ENCODE measurements at regions not wholly inside any gene's neighbourhood (a gene's known extent, or its start where the extent isn't known, plus 50 kb on each side); places are given as distances from the start of the nearest gene placed in this dataset.

DNA sequence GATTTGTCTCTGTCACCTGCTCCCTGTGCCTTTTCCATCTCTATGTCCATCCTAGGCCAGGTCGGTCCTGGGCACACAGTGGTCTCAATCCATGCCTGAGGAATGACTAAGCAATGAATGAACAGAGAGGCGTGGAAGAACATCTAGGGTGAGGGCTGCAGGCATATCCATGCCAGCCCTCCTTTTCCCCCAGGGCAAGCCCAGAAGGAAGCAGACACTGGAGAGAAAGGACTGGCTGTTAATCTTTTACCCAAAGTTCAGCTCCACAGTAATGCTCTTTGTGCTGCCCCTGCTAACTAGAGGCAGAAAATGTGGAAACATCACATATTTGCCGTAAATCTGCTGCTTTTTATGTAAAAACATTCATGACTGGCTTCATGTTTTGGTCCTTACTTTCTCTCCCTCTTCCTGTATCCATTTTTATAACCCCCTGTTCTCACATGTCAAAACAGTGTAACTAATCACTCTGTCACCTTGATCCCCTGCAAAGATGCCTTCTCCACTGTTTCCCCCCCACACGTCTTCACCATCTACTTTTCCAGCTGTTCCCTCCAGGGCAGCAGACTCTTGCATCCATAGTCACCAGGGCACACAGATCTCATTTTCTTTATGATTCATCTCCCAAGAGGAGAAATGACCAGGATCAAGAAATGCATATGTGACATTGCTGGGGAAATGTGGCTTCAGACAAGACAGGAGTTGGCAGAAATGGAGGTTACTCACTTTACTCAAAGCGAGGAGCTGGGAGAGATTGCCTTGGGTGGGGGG is 166.4 kb upstream of the PROX1 start:
- DNase-seq: no peak

DNA sequence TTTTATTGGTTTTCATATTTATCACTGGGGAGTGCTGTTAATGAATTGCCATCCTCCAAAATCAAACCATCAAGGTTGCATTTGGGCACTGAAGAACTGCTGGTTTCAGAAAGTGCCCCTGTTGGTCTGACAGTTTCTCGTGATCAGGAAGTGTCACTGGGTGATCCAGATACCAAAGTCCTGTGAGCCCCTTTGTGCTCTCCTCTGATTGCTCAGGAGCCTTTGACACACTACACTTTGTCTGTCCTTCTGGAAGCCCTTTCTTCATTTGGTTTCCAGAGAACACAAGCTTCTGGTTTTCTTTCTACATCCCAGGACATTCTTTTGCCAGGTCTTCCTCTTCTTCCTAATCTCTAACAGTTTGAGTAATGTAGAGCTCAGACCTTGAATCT is 165.8 kb upstream of the PROX1 start:
- no peak for DNase-seq

DNA sequence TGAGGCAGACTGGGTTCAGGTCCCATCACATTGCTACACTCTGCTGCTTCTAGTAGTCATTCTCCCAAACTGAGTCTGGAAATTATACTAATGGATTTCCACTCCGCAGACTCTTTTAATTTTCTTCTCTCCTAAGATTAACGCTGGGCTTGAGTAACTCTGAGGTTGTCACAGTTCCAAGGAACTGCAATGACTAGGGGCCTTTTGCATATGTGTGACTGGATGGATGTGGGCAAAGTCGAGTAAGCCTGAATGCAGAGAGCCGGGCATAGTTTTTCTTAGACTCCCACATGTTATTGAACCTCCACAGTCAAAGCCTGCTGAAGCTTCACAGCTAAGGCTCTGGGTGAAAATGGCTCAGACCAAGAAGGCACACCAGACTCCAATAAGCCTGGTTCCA is 160.9 kb upstream of the PROX1 start:
- DNase-seq: no peak

DNA sequence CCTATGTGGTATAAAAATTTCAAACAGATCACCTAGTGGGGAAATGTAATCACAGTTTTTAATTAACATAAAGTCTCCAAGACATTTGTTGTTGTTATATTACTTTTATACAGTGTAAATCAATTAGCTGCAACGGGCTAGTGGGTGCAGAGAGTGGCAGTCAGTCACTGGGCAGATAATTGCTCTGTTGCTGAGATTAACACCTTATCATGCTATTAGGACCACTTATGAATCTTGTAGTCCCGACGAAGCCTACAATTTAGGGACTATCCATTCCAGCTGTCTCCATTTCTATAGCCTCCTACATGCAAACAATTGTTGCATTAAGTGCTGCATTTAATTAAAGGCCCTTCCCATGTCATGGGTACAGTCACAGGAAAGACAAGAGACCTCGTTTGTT is 158.9 kb upstream of the PROX1 start:
- DNase-seq: no peak

DNA sequence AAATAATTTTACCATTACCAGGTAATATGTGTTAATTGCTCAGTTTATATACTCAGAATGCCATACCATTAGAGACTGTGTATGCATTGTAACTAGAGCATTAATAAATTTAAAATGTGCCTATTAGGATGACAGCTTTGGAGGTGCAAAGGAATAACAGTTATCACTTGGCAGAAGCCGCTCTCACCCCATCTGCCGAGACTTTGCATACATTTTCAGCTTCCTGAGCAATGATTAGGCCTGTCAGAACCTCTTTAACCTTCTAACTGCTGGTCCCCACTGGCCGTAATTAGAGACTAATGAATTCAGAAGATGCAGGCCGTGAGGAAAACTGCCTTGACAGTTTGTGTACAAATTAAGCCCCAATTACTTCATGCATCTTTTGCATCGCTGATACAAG is 158.0 kb upstream of the PROX1 start:
- no peak for DNase-seq

DNA sequence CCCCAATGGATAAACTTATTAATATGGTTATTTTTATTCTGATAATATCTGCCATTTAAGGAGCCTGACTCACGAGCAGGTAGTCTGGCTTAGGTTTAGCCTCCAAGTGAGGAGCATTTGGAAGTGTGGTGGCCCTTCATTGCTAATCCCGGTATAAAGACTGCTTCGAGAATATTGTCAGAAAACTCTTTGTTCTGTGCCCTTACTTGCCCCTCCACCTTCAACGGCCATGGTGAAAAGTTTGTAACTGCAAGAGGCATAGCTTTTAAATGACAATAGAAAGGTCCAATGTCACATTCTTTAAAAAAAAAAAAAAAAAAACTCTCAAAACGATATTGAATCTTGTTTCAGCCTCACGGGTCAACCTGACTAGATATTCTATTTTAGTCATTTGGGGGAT is 157.4 kb upstream of the PROX1 start:
- no peak for DNase-seq

DNA sequence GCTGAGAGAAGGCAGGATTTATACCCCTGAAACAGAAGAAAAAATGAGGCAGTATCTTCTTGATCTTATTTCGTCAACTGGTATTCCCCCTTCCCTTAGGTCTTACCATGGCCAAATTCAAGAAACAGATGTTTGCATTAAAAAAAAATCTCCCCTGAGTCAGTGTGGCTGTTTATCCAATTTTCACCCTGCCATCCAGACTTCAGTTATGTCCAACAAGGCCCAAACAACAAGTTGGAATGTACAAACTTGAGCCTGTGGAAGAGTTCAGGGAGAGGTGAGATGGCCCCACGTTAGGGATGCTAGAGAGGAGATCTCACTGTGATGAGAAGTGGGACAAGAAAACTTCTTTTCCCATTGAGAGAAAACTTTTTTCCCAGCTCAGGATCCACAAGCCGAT is 147.2 kb upstream of the PROX1 start:
- DNase-seq: no peak

DNA sequence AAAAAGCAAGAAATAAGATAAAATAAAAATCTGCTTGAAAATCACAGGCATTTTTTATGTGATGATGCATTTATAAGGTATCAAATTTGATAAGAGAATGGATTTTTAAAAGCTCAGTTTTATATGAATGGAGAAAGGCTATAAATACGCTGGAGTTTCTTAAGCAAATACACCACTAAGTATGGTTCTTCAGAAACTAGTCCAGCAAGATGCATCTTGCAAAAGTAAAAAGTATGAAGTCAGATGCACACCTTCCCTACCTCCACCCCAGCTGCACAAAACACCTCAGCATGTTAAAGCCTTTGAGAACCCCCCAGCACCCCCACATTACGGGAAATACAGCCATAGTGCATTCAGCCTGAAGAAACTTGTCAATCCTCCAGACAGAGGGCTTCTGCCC is 143.1 kb upstream of the PROX1 start:
- no peak for DNase-seq

DNA sequence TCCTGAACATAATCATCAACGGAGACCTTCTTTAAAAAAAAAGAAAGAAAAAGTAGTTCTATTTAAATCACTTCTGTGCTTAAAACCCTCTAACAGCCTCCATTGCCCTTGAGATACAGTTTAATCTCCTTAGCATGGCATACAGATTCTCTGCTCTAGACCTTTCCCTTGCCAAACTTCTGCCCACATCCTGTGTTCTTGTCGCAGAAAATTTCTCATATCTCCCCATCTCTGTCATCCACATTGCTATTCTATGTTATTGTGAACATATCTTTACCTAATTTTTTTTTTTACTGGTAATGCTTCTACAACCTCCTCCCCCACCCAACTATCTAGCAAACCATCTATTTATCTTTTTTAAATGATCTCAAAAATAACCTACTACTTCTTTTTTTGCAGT is 135.7 kb upstream of the PROX1 start:
- no peak for DNase-seq

DNA sequence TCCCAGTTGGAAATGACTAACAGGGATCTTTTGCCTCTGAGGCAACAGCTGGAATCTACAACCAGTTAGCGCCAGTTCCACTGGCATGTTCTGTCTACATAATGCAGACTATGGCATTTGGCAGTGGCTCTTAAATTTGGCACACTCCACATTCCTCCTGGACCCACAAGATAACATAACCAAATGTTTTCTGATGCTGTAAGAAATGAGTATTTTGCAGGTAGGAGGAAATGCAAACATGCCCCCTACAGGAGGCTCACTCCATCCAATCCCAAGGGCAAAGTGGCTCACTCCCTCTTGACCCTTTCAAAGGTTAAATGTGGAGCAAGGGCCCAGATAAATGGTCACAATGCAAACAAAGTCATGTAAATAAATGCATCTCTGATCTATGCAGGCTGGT is 129.2 kb upstream of the PROX1 start:
- no peak for DNase-seq

DNA sequence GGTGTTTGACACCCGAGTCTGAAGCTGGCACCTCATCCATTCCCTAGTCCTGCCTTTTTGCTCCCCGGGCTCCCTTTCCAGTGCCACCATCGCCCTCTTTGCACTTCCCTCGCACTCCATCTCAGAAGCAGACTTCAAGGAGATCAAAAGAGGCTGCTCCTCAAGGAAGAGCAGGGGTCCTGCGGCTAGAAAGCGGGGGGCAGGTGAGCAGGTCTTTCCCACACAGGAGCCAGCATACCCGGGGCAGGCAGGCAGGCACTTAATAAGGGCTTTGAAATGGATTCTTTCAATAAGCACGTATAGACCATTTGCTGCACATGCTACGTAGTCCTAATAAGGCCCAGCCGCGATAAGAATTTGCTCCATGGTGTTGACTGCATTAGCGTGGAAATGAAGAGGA is 125.9 kb upstream of the PROX1 start:
- no peak for DNase-seq

DNA sequence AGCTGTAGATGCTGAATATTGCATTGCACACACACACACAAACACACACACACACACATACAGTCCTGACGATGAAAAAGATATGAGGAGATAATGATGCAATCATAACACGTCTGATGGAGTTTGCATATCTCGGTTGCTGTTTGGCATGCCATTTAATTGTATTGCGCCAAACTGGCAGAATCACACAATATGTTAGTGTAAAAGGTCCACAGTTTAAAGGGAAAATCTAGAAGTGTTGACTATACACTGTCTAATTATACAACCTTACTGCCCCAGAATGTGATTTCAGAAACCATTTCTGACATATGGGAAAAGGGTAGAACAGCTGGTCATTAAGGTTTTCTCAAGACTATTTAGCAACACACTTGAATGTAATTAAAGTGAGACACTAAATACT is 123.7 kb upstream of the PROX1 start:
- DNase-seq: no peak

DNA sequence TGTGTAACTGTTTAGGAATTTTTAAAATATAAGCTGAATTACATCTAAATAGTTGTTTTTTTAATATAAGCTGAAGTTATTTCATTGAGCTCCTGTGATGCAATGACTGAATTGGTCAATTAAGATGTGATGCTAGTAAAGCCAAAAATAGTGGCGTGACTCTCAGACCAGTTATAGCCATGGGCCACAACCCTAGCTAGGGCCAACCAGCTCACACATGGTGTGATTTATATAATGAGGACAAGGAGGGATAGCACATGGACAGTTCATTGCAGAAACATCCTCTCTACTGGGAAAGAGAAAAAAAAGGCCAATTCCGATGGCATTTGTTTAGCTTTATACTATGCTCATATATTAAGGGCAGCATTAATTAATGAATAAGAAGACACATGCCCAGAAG is 119.3 kb upstream of the PROX1 start:
- no peak for DNase-seq

DNA sequence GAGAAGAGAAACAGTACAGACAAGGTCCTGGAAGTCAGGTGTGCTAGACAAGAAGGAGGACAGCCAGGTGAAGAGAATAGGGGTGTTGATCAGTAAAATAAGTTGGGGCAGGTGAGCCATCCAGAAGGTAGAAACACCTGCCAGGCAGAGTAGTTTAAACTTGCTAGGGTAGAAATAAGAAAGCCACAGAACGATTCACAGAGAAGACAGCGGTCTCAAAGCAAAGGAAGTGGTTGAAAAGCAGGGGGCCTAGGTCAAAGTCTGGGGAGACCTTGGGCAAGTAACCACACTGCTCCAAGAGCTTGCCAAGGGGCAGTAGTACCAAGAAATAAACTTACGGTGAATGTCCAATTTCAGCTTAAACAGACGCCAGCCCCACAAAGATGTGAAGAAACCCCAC is 116.6 kb upstream of the PROX1 start:
- no peak for DNase-seq

DNA sequence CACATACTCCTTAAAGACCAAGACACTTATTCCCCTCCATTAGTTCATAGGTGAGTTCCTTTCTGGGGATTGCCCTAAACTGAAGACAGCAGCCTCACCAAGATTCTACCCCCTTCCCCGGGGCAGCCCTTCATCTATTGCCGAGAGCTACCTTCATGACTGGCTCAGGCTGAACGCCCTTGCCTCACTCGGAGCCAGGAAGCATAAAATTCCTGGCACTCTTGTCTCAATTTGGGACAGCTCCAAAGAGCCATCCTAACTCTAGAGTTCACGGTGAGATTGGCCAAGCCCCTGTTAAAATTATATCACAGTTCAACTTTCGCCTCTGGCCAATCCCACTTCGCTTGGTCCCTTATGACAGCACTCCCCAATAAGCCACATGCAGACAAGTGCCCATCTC is 113.0 kb upstream of the PROX1 start:
- DNase-seq: no peak

DNA sequence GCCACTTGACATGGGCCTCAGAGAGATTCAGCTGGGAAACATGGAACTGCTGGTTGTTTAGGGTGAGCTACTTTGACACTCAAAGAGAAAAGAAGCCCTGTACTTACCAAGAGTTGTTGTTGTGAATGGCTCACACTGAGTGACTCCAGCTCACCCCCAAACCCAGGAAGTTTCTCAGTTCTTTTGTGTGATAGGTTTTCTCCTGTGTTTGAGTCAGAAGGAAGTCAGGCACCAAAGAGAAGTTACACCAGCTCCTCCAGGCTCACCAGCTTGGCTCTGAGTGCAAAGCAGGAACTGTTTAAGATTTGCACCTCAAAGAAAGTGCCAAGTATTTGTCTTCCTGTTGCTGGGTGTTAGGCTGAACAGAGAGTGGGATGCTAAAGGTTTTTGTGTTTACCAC is 111.2 kb upstream of the PROX1 start:
- DNase-seq: no peak

DNA sequence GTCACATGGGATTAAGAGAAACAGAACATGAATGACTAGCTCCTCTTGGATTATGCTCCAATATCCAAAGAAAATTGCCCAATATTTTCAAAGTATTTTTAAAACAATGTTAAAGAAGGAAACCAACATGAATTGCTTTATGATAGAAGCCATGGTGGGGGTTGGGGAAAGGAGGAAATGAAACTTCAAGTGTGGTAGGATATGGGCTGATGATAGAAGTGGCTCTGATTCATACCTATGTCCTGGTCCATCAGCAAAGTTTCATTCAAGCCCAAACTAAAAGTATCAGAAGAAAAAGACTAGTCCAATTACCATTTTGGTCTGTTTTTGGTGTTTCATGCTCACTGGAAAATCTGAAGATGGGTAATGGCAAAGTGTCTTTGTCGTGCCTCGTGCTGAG is 104.2 kb upstream of the PROX1 start:
- no peak for DNase-seq

DNA sequence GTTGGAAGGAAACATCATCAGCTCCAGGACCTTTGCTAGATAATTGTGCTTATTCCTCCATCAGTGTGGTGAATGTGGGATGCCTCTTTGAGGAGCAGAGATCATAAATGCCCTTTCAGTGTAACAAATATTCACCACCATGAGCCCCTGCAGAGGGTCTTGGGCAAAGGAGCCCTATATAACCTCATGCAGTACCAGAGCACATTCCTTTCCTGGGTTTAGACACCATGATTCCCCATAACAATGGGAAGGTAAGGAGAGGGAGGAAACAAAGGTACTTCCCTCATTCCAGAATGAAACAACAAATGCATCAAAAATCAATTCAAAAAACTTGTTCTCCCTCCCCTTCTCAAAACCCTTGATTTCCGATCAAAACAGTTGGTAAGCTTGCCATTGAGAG is 103.4 kb upstream of the PROX1 start:
- no peak for DNase-seq

DNA sequence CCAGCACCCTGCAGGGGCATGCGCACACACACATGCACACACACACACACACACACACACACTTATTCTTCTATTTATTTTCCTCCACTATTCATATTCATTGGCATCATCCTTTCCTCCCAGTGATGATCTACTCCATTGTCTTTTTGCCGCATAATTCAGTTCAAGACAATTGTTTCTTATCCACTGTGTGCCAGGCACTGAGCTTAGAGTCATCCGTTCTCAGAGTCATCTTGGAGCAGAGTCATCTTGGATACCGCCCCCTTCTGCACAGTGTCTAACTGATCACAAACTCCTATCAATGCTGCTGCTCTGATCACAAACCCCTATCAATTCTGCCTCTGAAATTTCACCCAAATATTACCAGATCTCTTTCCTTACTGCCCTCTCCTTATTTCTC is 102.8 kb upstream of the PROX1 start:
- no peak for DNase-seq

DNA sequence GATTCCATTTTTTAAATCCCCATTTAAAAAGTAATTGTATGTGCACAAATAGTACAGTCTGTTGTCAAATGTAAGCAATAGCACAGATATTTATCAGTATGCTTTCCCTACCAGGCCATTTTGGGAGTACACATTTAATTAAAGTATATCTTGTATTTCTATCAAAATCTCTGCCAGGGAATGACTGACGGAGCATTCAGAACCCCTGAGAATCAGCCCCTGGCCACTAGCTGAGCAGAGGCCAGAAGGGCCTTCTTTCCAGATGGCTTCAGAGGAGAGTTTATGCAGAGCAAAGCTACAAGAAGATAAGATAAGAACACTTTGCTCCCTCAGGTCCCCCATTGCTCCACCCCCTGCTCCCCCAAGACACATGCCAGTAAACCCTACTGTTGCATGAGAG is 99.9 kb upstream of the PROX1 start:
- no peak for DNase-seq

DNA sequence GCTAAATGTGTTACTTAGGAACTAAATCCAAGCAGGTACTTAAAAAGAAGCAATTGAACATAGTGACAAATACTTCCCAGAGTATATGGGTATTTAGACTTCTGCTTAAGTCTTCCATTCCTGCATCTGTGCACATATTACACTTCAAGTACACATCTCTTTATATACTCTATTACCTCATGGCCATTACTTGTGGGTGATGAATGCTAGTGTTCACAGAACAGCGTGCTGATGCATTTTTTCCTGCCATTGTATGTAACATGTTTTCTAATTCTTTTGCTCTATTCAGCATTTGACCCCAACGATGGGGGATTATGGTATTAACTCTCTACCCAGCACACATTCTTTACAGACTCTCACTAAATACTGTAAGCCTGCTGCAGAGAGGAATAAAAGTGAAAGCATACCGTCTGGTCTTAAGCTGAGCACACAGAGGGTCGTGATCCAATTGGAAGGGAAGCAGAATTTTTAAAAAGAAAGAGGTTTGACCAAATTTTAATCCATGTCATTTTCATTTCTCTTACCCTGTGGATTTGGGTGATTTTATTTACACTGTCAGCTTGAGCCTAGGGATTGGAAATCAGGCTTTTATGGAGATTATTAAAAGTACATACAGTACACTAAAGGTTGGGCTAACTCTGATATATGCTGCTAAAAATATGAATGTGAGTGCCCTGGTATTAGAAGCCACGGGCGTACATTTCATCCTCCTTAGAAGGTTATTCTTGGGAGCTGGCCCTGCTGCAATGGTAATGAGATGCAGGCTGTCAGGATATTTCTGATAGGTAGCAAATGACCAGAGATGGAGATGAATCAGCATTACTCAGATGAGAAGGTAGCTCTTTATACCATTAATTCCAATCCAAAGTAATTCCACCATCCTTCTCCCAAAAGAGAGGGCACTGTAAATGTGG is 95.5 kb upstream of the PROX1 start:
- no peak for DNase-seq

DNA sequence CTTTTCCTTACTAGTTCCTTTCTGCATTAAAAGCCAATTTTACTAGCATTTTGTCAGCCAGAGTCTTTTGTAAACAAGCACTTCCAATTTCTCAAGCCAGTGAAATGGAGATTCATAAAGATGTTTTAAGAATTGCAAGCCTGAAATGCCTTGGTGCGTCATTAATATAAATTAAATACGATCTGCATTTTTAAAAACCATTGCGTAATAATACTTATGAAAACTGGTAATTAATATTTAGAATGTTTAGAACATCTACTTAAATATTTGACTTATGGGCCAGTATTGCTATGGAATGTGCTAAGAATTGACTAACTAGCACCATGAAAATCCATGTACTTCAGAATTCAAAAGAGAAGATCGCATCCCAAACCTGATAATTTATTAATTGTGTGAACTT is 89.1 kb upstream of the PROX1 start:
- DNase-seq: no peak

DNA sequence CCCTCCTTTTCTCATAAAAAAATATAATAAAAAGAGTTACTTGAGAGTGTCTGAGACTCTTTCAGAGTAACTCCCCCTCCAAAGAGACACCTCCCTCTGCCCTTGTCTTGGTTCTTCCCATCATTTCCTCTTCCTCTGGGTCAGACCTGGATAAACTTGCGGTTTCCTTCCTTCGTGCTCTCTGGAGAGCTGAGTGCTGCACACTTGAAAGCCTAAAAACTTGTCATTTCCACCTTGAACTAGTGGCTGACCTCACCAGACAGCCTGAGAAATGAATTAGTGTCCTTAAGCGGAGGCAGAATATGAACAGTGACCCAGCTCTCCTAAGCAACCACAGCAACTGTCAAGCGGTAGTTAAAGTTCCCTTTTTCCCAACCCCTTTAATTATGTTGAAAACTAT is 88.4 kb upstream of the PROX1 start:
- DNase-seq: no peak

DNA sequence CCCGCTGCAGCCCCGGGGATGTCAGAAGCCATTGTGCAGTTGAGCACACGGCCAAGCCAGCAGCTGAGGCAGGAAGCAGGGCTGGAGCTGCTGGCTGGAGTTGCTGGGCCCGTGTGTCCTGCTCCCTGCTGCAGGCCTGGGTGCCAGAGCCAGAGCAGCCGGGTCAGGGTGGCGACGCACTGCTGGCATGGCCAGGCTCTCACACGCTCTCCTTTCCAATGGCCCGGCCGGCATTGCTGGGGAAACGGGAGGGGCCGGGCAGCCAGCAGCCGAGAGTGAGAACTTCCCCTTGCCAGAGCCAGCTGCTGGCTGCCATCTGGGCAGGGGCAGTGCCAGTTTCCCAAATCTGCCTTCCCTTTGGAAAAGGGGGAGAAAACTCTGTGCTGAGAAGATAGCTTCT is 82.4 kb upstream of the PROX1 start:
- DNase-seq: no peak

DNA sequence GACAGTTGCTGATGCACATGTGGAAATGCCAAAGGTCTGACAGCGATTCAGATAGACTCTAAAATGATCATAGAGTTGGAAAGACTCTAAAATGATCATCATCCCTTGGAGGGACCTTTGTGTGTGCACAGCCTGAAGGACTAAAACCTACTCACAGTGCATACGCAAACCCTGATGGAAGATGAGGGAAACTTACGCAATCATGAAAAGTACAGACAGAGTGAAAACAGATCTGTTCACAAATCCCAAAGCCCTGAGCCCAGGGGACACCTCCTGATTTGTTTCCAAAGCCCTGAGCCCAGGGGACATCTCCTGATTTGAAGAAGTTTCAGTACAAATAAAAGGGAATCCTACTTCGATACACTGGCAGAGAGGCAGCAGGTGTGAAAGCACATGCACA is 79.3 kb upstream of the PROX1 start:
- no peak for DNase-seq

Measured in NCI-H1092 (cell line).